AG20443 (cell line): ENCODE measurements at regions not wholly inside any gene's neighbourhood (a gene's known extent, or its start where the extent isn't known, plus 50 kb on each side); places are given as distances from the start of the nearest gene placed in this dataset.
A peak's percentile ranks its signal among the peaks of the same experiment; 100 is the strongest.

Source experiments
- DNase-seq: peaks from one replicate; pipeline ENCODE4 v3.0.0; 2012; ENCODE audit warnings: low spot score, mixed read lengths

DNA sequence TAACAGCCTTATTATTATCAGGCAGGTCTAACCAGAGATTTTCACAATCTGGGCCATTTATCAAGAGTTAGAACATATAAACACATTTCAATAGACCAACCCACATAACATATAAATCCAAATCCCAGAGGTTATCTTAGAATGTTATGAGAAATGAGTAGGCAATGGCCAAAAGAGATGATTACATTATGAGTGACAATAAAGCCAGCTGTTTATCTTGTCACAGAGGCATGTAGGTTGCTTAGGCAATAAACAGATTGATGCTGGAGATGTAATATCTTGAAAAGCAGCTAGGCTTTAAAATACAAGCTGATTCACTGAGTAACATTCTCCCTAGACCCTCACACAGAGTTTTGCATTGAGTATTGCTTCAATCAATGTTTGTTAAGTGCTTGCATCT lies 148.5 kb upstream of the SESN3 start:
- no peak for DNase-seq

DNA sequence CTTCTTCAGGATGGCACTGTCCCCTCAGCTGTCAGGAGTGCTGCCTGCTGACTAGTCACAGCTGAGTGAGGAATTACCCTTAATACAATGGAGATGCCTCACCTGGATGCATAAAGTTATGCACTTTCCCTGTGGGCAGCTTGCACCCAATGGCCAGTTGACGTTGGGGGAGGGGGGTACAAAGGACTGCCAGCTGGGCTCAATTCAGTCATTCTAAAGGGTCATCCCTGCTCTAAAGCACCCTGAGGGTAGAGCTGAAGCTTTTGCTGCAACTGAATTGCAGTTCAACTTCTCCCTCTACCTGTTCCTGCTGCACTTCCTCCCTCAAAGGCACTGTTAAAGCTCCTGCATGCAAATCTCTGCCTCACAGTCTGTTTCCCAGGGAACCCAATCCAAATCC lies 147.8 kb upstream of the SESN3 start:
- no peak for DNase-seq

DNA sequence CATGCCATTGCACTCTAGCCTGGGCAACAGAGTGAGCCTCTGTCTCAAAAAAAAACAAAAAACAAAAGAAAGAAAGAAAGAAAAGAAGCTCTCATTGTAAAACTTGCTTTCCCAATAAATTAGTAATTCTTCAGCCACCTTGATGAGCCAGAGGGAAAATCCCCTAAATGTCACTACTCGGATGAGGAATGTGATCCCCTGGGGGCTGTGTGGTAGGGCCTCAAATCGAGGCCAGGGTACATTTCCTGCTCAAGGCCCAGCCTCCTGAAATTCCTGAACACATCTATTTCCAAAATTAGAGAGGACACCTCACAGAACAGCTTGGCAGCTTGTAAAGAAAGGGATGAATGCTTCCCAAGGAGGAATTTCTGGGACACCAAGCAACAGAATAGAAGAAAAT lies 147.1 kb upstream of the SESN3 start:
- DNase-seq: peak; percentile 16

DNA sequence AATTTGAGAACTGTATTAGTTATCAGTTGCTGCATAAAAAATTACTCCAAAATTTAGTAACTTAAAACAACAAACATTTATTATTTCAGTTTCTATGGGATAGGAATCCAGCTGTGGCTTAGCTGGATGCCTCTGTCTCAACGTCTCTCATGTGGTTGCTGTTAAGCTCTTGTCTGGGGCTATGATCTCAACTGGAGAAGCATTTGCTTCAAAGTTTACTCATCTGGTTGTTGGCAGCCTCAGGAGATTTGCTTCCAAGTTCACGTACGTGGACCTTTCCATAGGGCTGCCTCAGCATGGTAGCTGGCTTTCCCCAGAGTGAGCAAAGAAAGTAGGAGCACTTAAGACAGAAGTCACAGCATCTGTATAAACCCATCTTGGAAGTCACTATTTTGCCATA lies 144.9 kb upstream of the SESN3 start:
- peak; percentile 78 for DNase-seq

DNA sequence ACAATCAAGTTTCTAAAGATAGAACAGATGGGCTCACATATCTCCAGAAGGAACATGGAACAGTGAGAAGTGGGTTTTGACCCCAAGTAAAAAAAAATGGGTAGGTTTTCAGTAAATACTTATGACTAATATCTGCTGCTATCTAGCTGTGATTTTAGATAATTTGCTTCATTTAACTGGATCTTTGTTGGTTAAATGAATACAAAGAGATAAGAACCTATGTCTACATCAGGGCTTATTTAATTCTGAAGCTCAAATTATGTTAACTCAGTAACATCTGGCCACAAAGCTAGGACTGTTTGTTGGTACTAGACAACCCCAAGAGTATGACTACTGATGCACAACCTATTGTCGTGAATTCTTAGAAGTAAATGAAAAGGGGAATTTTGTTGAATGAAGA lies 144.4 kb upstream of the SESN3 start:
- no peak for DNase-seq

DNA sequence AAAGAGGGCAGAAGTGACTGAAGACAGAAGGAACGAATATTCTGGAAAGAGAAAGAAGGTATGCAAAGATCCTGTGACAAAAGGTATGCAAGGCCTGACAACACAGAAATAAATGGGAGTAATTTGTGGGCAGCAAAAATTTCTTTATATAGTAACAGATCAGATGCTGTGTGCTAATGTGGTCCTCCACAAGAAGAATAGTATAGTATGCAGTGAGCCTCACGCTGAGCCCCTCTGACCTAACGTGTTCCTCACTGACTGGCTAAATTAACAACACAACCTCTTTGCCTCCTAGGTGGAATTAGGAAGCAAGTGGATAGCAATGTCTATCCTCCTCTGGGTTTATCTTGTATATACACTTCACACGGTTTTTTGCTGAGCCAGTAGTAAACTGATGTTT lies 143.1 kb upstream of the SESN3 start:
- DNase-seq: no peak

DNA sequence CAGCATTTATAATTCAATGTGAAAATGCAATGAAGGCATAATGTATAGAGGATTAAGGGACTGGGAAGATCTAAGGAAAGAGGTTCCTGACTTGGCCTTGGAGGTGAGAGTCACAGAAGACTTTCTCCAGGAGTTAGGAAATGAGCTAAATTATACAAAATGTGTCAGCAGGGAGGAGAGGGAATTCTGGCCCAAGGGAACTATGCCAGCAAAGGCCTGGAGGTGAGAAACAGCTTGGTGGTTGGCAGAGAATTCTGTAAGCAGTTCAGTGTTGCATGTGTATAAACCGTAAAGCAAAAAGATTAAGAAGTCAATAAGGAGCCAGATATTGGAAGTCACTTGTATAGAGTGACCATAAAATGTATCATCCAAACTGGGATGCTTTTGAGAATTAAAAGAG lies 142.2 kb upstream of the SESN3 start:
- no peak for DNase-seq

DNA sequence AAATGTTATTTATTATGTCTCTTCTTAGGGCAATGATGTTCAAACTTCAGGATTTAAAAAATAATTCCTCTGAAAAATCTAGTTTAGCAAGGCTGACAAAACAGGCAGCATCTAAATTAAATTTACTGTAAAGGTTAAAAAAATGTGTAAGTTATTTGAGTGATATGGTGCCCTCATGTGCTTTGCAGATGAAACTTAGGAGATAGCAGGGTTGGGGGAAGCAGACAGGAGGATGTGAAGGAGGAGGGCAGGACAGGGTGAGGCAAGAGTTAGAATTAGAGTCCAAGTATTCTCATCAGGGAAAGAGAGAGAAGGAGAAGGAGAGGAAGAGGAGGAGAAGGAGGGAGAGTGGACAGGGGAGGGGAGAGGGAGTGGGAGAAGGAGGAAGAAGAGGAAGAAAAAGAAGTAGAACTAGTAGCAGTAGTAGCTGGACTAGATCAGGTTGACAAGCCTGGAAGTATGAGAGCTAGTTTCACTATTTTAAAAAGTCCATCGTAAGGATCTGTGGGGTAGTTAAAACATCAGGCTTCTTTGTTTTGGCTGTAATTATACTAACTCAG lies 141.2 kb upstream of the SESN3 start:
- no peak for DNase-seq

DNA sequence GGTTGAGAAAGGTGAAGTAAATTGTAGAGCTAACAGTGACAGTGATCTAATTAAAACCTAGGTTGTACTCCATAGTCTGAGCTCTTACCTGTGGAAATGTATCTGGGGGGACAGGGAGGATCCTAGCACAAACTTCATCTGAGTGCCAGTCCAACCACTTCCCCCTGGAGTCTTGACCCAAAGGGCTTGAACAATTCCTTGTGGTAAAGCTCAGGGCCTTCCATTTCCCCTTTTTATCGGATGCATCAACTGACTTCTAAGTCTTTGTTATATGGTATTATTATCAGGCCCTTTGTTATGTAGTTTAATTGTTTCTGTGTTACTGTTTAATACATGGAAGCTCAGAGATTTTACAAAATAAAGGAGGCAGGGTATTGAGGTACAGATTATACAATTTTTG lies 140.2 kb upstream of the SESN3 start:
- no peak for DNase-seq

DNA sequence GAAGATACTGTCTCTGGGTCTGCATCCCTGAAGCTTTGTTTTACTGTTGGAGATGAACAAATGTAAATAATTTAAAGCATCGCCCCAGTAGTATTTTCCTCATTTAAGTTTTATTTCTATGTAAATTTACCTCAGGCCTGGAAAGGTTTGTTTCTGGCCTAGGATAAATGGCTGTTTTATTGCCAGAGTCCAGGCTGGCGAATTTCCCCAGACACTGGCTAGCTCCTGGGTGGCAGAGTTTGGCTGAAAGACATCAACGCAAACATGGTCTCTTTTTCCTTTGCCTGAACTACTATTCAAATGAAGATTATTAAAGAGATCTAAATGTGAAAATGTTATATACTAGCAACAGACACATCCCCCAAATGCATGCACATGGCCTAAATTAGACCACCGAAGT lies 136.7 kb upstream of the SESN3 start:
- no peak for DNase-seq

DNA sequence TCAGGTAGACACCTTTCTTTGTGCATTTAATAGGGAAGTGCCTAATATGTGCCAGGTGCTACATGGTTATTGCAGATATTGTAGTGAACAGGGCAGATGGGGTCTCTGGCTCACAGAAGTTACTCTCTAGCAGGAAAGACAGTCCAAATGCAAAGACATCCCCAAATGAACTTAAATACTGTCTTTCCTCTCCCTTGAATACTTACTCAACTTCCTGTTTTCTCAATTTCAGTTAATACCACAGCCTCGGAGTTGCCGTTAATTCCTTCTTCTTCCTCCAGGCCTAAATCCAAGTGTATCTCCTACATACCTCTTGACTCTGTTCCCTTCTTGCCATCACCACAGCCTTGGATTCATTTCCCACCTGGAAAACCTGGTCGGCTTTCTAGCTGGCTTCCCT lies 134.3 kb upstream of the SESN3 start:
- no peak for DNase-seq

DNA sequence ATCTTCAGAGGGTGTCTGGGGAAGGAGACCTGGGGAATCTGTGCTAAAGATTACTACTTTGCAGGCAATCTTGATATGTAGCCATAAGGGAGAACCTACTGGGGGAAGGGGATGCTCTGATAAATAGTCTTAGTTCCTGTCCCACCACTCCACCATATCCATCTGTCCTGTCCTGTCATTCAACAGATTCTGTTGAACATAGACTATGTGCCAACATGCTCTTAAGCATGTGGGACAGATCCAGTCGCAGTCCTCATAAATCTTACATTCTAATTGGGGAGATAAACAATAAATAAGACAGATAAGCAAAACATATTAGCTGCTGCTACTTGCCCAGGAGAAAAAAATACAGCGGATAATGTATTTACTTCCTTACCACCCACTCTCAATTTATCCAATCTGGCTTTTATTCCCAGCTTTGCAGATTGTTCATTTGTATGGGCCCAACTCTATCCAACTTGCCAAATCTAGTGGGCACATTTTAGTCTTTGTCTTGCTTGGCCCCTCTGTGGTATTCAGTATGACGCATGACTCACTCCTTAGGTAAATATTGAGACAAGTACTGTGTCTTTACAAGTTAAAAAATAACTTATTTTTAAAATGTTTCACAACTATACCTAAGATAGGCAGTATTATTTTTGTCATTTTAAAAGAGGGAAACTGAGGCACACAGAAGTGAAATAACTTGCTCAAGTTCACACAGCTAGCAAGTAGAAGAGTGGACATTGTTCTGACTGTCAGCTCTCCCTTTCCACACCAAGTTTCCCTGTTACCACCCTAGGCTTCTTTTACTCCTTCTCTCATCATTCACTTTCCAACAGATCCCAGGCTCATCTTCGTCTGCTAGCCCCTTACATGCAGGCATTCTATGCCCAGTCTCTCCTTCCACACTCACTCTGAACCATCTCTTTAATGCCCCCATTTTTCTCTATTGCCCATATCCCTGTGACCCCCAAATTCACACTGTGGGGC lies 133.6 kb upstream of the SESN3 start:
- DNase-seq: no peak

DNA sequence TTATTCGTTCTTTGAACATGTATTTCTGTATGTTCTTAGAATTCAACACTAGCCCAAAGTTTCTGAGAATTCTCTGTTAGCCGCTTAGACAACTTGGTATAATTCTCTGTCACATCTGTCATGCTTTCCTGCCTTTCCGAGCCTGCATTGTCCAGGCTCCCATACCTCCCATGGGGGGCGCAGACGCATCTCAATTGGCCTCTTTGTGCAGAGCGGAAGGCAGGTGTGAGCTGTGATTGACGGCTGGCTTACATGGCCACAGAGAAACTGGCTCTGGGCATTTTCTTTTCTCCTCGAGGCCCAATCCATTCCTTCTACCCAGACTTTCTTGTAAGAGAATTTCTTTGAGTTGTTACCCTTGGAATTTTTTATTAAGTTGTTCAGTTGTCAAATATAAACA lies 132.7 kb upstream of the SESN3 start:
- no peak for DNase-seq

DNA sequence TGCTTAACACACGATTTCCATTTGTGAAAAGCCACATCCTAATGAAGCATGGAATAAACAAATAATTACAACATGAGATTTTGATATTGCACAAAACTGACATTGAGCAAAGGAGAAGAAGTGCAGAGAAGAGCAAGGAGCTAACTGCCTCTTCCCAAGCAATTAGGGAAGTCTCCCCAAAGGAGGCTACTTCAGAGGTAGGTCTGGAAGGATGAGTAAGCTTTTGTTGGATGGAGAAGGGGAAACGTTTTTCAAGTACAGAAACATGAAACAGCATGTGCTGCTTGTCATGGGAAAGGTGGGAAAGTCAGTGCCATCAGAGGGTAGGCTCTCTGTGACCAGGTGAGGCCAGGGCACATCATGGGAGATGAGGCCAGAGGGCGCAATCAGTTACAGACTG lies 132.2 kb upstream of the SESN3 start:
- DNase-seq: no peak

DNA sequence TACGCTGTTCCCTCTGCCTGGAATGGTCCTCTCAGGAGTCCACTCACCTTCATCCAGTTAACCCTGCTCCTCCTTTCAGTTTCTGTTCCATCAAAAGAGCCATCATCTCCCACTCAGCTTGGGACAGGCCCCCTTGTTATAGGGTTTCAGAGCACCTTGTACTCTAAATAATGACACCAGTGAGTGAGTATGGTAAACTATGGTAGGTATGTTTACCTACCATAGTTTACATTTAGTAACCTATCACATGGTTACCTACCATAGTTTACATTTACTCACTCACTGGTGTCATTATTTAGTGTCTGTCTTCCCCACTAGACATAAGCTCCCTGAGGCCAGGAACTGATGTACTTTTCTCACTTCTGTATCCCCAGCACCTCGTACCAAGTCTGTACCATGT lies 130.2 kb upstream of the SESN3 start:
- DNase-seq: no peak

DNA sequence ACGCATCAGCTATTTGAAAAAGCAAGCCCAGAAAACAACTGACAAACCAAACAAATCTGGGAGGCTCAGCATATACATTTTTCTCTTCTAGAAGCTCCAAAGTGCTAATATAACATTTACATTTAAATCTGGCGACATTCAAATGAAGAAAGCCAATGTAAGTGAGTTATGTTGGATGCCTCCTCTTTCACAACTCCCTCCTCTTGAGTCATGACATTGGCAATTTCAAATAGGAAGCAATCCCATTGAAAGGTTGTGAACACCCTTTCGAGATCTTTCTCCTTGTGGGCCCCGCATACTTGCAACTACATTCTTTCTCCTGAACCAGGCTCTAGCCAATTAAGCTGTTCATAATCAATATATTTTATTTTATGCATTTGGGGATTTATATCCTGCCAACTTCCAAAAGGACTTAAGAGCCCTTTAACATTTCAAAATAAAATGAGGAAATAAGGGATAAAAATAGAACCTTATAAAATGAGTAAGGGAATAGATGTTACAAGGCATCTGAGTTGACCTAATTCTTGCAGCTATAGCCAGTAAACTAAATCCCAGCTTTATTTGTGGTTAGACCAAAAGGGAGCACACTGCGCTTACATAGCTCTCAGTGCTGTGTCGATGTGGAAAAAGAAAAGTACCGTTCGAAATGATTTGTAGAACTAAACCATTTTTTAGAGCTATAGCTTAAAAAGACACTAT lies 129.5 kb upstream of the SESN3 start:
- no peak for DNase-seq

DNA sequence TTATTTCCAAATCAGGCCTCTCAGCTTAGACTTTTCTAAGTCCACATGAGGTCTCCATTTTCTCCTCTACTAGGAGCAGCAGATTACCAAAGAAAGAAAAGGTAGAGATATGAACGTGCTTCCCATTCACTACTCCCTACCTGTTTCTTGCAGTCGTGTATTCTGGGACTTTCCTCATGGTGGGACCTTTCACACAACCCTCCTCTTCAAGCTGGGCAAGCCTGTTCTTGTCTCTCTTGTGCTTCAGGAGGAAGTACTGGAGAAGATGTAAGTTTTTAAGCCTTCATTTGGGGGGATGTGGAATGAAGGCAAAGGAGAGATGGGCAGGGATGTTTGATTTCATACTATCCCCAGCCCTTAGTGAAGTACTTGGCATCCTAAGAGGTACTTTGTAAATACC lies 128.8 kb upstream of the SESN3 start:
- no peak for DNase-seq

DNA sequence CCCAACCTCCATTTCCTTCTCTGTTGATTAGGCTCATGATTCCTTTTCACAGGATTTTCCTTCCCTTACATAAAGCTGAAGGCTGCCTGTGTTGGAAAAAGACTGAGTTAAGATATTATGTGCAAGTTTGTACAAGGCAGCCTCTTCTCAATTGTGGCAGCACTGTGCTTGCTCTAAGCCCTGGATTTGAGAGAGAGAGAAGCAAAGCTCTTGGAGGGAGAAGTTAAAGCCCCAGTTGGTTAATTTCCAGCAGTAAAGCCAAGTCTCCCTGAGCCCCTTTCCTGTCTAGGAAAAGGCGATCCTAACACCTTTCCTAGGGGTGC lies 128.3 kb upstream of the SESN3 start:
- DNase-seq: no peak

DNA sequence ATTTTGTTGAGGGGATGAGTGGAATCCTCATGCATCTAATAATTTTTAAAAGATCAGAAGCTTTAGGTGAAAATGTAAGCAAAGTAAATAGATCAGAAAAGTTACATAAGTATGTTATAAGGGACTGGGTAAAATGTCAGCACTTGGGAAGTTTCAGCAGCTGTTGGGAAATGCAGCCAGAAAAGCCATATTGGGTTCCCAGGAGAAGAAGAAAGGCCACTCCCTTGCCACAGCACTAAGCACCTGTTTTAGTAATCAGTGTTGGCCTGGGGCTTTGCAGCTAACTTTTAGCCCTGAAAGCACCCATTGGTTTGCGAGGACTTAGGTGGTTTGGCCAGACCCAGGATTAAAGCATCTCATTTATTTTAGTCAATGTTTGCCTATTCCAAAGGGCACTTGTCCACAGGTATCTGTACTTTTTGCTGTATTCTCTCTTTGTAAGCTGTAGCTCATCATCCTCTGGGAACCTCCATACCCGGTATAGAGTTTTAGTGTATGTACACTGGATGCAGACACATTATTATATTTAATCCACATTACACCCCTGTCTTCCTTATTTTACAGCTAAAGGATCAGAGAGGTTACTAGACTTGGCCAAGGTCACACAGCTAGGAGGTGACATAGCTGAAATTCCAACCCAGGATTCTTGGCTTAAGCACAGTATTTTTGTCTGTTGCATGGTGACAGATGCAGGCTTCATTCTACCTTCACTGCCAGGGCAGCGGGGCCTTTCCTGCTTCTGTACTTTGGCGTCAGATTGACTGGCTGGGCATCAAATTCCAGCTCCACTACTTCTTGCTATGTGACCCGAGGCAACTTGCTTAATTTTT lies 127.7 kb upstream of the SESN3 start:
- no peak for DNase-seq

DNA sequence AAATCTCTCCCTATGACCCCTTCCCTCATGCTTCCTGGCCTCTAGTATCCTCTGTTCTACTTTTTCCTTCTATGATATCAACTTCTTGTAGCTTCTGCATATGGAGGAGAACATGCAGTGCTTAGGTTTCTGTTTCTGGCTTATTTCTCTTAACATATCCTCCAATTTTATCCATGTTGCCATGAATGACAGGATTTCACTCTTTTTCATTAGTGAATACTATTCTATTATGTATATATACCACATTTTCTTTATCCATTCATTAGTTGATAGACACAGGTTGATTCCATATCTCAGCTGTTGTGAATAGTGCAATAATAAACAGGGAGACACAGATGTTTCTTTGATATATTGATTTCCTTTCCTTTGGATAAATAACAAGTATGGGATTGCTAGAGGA lies 123.3 kb upstream of the SESN3 start:
- DNase-seq: no peak

DNA sequence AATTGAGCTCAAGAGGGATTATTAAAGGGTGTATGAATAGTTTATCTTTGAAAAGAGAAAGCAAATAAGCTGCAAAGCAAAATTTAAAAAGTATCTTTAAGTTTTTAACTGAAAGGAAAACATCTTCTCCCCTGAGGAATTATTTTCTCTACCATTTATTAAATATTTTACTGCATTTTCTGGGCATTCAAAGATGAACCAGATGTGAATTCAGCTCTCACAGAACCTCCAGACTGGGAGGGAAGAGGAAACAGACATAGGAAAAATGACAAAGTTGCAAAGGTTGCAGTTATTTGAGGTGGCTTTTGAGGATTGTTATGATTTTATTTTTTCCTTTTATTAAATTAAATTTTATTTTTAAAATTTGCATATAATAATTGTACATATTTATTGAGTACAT lies 122.7 kb upstream of the SESN3 start:
- DNase-seq: no peak

DNA sequence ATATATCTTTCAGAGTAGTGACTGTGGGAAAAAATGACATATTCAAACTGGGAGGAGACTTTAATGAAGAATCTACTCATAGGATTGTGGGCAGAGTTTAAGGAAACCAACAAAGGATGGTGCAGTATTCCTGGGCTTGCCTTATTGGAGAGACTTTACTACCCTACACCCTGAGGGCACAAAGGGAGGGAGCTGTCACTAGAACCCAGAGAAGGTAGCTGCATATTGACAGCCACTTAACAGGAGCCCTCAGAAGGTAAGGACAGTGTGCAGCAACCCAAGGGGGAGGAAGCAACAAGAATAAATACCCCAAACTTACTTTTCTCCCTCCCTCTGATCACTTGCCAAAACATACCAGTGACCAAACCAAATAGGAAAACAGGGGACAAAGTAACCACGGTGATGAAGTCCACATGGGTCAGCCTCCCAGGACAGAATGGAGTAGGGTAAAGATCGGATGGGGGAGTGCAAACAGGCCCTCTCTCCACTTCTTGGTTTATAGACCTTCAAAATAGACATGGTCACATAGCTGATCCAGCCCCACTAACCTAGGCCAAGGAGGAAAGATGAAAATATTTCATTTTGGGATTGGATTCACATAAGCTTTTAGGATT lies 121.8 kb upstream of the SESN3 start:
- DNase-seq: no peak
